ENCODE measurements at regions not wholly inside any gene's neighbourhood (a gene's known extent, or its start where the extent isn't known, plus 50 kb on each side); places are given as distances from the start of the nearest gene placed in this dataset.

GRCh38 chr1:38128926-38129453, 82.4 kb upstream of the POU3F1 start:
- Mint-ChIP-seq H3K4me1 (ENCODE audit: insufficient read depth, unreplicated experiment) (peaks cover 27% of the 10 kb centered on the region), H3K4me3 (ENCODE audit: unreplicated experiment) (no peak overlapping the region), H3K9me3 (ENCODE audit: unreplicated experiment) (no peaks in the 10 kb centered on the region), H3K27ac (ENCODE audit: low read depth, unreplicated experiment) (no peak overlapping the region), H3K27me3 (ENCODE audit: insufficient read depth, unreplicated experiment) (no peaks in the 10 kb centered on the region), H3K36me3 (ENCODE audit: insufficient read depth, unreplicated experiment) (peaks cover 6% of the 10 kb centered on the region)
- POLR2A ChIA-PET, result interaction anchor here (1.3 to 1.9 kb wide), 2 partner anchors 10 to 12 kb away, joined by 3 to 9 read pairs; no protein-coding TSS in a partner anchor
- CTCF ChIA-PET, result interaction anchor here (0.6 to 1.2 kb wide), 3 partner anchors 9 to 196 kb away, joined by 3 to 10 read pairs (median 4); no protein-coding TSS in a partner anchor
- TF ChIP-seq, protein P1, sequence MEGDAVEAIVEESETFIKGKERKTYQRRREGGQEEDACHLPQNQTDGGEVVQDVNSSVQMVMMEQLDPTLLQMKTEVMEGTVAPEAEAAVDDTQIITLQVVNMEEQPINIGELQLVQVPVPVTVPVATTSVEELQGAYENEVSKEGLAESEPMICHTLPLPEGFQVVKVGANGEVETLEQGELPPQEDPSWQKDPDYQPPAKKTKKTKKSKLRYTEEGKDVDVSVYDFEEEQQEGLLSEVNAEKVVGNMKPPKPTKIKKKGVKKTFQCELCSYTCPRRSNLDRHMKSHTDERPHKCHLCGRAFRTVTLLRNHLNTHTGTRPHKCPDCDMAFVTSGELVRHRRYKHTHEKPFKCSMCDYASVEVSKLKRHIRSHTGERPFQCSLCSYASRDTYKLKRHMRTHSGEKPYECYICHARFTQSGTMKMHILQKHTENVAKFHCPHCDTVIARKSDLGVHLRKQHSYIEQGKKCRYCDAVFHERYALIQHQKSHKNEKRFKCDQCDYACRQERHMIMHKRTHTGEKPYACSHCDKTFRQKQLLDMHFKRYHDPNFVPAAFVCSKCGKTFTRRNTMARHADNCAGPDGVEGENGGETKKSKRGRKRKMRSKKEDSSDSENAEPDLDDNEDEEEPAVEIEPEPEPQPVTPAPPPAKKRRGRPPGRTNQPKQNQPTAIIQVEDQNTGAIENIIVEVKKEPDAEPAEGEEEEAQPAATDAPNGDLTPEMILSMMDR (IDR thresholded peaks at IDR 0.05; ENCODE audit: unreplicated experiment), result no peak
- intact Hi-C loops (cut with micrococcal nuclease), result no loop called here
- BruUV-seq (replicated peaks), result no TSS peak
- no peak for DNase-seq (ENCODE audit: unreplicated experiment)

GRCh38 chr1:38128511-38128910, 81.9 kb upstream of the POU3F1 start:
- no TSS peak for BruUV-seq (replicated peaks)
- POLR2A ChIA-PET, result interaction anchor here (1.9 kb wide), 1 partner anchor 10 kb away, joined by 9 read pairs; no protein-coding TSS in a partner anchor
- no peak for DNase-seq (ENCODE audit: unreplicated experiment)
- no peak overlapping the region for H3K4me3 Mint-ChIP-seq (ENCODE audit: unreplicated experiment)
- H3K27ac Mint-ChIP-seq (ENCODE audit: low read depth, unreplicated experiment), result no peak overlapping the region
- peaks cover 27% of the 10 kb centered on the region for H3K4me1 Mint-ChIP-seq (ENCODE audit: insufficient read depth, unreplicated experiment)
- intact Hi-C loops (cut with micrococcal nuclease), result no loop called here
- H3K9me3 Mint-ChIP-seq (ENCODE audit: unreplicated experiment), result no peaks in the 10 kb centered on the region
- no peaks in the 10 kb centered on the region for H3K27me3 Mint-ChIP-seq (ENCODE audit: insufficient read depth, unreplicated experiment)
- H3K36me3 Mint-ChIP-seq (ENCODE audit: insufficient read depth, unreplicated experiment), result peaks cover 6% of the 10 kb centered on the region
- CTCF ChIA-PET, result interaction anchor here (0.6 to 0.8 kb wide), 2 partner anchors 12 to 197 kb away, joined by 3 to 4 read pairs; no protein-coding TSS in a partner anchor
- TF ChIP-seq, protein P1 (IDR thresholded peaks at IDR 0.05; ENCODE audit: unreplicated experiment), result no peak

- POLR2A ChIA-PET, result interaction anchor here (0.6 to 2.1 kb wide), 5 partner anchors 9 to 747 kb away, joined by 3 to 6 read pairs (median 3); no protein-coding TSS in a partner anchor
- CTCF ChIA-PET, result interaction anchor here (0.6 kb wide), 1 partner anchor 11 kb away, joined by 3 read pairs; no protein-coding TSS in a partner anchor
- Mint-ChIP-seq H3K9me3 (ENCODE audit: unreplicated experiment) (no peaks in the 10 kb centered on the region), H3K4me3 (ENCODE audit: unreplicated experiment) (no peak overlapping the region), H3K36me3 (ENCODE audit: insufficient read depth, unreplicated experiment) (peaks cover 6% of the 10 kb centered on the region), H3K4me1 (ENCODE audit: insufficient read depth, unreplicated experiment) (peaks cover 33% of the 10 kb centered on the region), H3K27me3 (ENCODE audit: insufficient read depth, unreplicated experiment) (no peaks in the 10 kb centered on the region), H3K27ac (ENCODE audit: low read depth, unreplicated experiment) (no peak overlapping the region)
- no TSS peak for BruUV-seq (replicated peaks)
- no peak for DNase-seq (ENCODE audit: unreplicated experiment)
- TF ChIP-seq, protein P1 (IDR thresholded peaks at IDR 0.05; ENCODE audit: unreplicated experiment), result no peak
- intact Hi-C loops (cut with micrococcal nuclease), result no loop called here
These were observed 80.8 kb upstream of the POU3F1 start for GRCh38 chr1:38127428-38127827.

DNA sequence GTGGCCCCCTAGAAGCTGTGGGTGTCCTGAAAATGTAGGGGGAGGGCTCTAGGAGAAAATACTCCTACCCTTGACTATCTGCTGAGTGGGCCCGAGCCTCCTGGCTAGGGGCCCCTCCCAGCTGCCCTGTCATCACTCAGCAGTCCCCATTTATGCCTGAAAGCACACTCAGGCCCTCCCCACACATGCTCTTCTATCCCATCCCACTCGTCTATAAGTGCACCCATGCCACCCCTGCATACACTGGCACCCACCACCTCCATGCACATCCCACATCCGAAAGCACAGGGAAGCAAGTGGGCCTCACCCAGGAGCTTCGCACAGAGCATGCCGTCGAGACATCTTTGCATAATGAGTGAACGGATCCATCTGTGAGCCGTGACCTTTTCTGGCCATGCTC, 80.4 kb upstream of the POU3F1 start:
- Mint-ChIP-seq H3K27me3 (ENCODE audit: insufficient read depth, unreplicated experiment) (no peaks in the 10 kb centered on the region), H3K4me1 (ENCODE audit: insufficient read depth, unreplicated experiment) (peaks cover 33% of the 10 kb centered on the region), H3K36me3 (ENCODE audit: insufficient read depth, unreplicated experiment) (peaks cover 5% of the 10 kb centered on the region), H3K9me3 (ENCODE audit: unreplicated experiment) (no peaks in the 10 kb centered on the region), H3K4me3 (ENCODE audit: unreplicated experiment) (no peak overlapping the region), H3K27ac (ENCODE audit: low read depth, unreplicated experiment) (no peak overlapping the region)
- ChIA-PET POLR2A (interaction anchor here (0.6 to 2.1 kb wide), 5 partner anchors 8 to 747 kb away, joined by 3 to 6 read pairs (median 3); no protein-coding TSS in a partner anchor), CTCF (interaction anchor here (0.6 to 0.9 kb wide), 3 partner anchors 11 to 58 kb away, joined by 3 to 4 read pairs (median 3); no protein-coding TSS in a partner anchor)
- intact Hi-C loops (cut with micrococcal nuclease), result no loop called here
- TF ChIP-seq, protein P1 (IDR thresholded peaks at IDR 0.05; ENCODE audit: unreplicated experiment), result no peak
- DNase-seq (ENCODE audit: unreplicated experiment), result no peak
- no TSS peak for BruUV-seq (replicated peaks)
